Dedifferentiated amniotic fluid mesenchymal stem cell (primary cell): ENCODE measurements at regions not wholly inside any gene's neighbourhood (a gene's known extent, or its start where the extent isn't known, plus 50 kb on each side); places are given as distances from the start of the nearest gene placed in this dataset.

Experiments
- DNase-seq: peaks from one replicate; pipeline ENCODE4 v3.0.0-alpha.2; 2016; ENCODE audit errors: extremely low spot score

- no peak for DNase-seq
These were observed 587.7 kb upstream of the GRAMD2B start for GRCh38 chr5:125835293-125836172.

GRCh38 chr5:125836256-125836655 is 587.0 kb upstream of the GRAMD2B start:
- DNase-seq = no peak

- DNase-seq = no peak
These were observed 585.3 kb upstream of the GRAMD2B start for GRCh38 chr5:125837866-125838265.

DNA sequence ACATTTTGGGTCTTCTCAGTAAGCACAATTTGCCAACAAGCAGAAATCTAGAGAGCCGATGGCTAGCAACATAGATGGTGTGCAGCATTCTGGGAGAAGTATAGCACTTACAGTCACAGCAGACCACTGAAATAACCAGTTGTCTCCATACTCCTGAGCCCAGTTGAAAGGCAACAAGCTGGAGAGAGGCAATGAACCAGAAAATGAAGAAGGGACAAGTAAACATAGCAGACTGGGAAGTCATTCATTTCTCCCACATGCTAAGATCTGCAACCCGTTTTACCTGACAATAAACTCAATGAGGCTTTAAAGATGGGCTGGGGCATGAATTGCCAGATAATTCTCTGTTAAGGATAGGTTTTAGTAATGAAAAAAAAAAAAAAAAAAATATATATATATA is 575.6 kb upstream of the GRAMD2B start:
- DNase-seq = no peak

- no peak for DNase-seq
These were observed 574.5 kb upstream of the GRAMD2B start for GRCh38 chr5:125848751-125849150.

GRCh38 chr5:125856949-125857348 is 566.3 kb upstream of the GRAMD2B start:
- DNase-seq = no peak

- no peak for DNase-seq
These were observed 559.6 kb upstream of the GRAMD2B start for GRCh38 chr5:125863579-125863978.

GRCh38 chr5:125865166-125865815 is 557.9 kb upstream of the GRAMD2B start:
- no peak for DNase-seq

- DNase-seq = no peak
These were observed 555.2 kb upstream of the GRAMD2B start for GRCh38 chr5:125868036-125868435.

GRCh38 chr5:125870256-125870655 is 553.0 kb upstream of the GRAMD2B start:
- DNase-seq = peak; percentile 51

DNA sequence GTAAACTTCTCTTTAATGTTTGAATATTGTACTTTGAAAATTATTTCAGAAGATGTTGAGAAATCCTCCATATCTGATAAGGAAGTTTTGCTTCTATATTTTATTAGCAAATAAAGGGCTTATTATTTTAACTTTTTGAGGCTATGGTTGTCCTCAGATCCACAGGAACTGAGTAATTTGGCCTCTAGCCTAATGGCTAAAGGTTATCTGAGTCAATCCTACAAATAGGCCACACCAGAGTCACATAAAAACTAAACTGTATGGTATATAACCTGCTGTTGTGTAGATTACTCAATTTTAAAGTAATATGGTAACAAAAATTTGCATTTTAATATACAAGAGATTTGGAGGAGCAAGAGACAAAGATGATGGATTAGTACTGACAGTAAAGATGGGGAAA is 549.2 kb upstream of the GRAMD2B start:
- no peak for DNase-seq

- DNase-seq = no peak
These were observed 548.5 kb upstream of the GRAMD2B start for GRCh38 chr5:125874717-125875116.

- no peak for DNase-seq
These were observed 546.0 kb upstream of the GRAMD2B start for GRCh38 chr5:125877248-125877647.

DNA sequence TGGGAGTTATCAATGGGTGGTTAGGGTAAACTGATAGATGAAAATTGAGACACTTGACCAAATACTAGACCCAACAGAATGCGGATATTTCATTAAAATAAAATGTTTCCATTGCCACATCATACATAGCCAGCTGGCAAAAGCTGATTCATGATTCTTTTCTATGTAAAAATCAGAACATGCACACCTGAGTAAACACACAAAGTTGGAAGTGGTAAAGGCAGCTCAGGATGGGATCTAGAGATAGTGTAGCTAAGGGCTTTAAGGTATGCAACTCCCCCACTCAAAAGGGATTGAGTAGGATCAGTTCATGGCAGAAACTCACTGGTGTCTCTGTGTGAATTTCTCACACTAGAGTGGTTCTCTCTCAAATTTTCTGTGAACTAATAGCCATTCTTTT is 541.1 kb upstream of the GRAMD2B start:
- DNase-seq = no peak

DNA sequence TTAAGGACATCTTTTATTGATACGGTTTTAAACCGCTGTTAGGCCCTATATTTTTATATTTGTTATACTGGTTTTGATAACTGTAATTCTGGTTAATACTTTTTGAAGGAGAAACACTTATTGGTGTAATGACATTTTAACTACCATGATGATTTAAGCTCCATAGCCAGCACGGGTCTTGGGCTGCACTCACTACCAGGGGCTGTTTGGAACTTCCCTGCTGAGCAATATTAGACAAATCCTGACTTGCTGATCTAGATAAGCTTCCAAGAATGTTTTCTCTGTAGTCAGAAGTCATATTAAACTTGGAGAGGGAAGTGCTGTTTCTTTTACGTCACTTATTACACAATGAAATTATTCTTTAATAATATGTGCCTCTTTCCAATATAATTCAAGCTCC is 540.0 kb upstream of the GRAMD2B start:
- DNase-seq = no peak

- no peak for DNase-seq
These were observed 534.9 kb upstream of the GRAMD2B start for GRCh38 chr5:125888358-125888757.

- DNase-seq = no peak
These were observed 532.7 kb upstream of the GRAMD2B start for GRCh38 chr5:125890511-125890931.

- DNase-seq = no peak
These were observed 532.0 kb upstream of the GRAMD2B start for GRCh38 chr5:125891061-125891725.

- peak; percentile 42 for DNase-seq
These were observed 528.8 kb upstream of the GRAMD2B start for GRCh38 chr5:125894383-125894782.

DNA sequence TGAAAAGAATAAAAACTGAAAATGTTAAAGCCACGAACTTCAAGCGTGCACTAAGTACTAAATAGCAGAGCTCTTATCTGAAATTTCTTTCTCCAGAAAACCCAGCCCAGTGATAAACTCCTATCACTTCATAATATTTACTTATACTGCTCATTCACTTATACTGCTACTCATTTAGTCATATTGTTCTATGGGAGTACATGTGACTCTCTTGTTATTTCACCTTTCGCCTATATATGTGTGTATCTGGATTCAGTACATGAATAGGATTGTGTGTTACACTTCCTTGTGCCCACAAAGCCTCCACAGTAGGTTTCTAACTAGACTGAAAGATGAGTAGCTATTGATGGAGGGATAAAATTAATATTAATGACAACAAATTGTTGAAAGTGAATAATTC is 526.8 kb upstream of the GRAMD2B start:
- DNase-seq = no peak

DNA sequence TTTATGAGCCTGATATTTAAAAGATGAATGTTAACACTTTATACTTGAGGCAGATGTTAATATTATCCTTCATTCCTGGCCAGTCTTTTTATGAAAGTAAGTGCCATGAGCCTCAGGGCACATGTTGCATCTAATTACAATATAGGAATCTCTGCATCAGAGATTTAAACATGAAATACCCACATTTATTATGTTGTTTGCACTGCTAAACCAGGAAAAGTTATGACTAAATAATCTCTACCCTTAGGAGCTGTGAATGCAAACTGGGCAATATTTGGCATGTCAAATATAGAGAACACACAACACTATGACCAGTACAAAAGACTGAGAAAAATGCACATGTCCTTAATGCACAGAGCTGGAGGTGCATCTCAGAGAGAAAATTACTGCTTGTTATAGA is 526.1 kb upstream of the GRAMD2B start:
- DNase-seq = no peak

- DNase-seq = no peak
These were observed 524.3 kb upstream of the GRAMD2B start for GRCh38 chr5:125898851-125899405.
